HepG2 (cell line): ENCODE measurements at regions not wholly inside any gene's neighbourhood (a gene's known extent, or its start where the extent isn't known, plus 50 kb on each side); places are given as distances from the start of the nearest gene placed in this dataset.

Experiments used
- CAMTA2 ChIP-seq: sonication (generic); formaldehyde crosslinking; IDR thresholded peaks from 2 replicates; pipeline ENCODE4 v1.4.0; 2020; ENCODE audit warnings: mild to moderate bottlenecking, missing genetic modification reagents, borderline replicate concordance
- FOSL1 ChIP-seq: sonication (generic); formaldehyde crosslinking; IDR thresholded peaks from 2 replicates; pipeline ENCODE4 v1.9.0; 2021; ENCODE audit warnings: missing genetic modification reagents, borderline replicate concordance
- KLF6 ChIP-seq: IDR thresholded peaks from 2 replicates; pipeline ENCODE4 v1.8.0; 2016; ENCODE audit warnings: missing biosample characterization, missing genetic modification reagents
- NFIB ChIP-seq: sonication (generic); formaldehyde crosslinking; IDR thresholded peaks from 2 replicates; pipeline ENCODE4 v1.9.0; 2021; ENCODE audit warnings: missing genetic modification reagents, mild to moderate bottlenecking, borderline replicate concordance
- NR3C1 ChIP-seq: sonication (generic); formaldehyde crosslinking; IDR thresholded peaks from 2 replicates; pipeline ENCODE4 v1.4.0; 2020; ENCODE audit warnings: missing genetic modification reagents
- PHB2 ChIP-seq: fragments of 450-650 bp; IDR thresholded peaks from 2 replicates; pipeline ENCODE4 v1.6.1; 2018; ENCODE audit not compliant: partially characterized antibody
- SNAI1 ChIP-seq: sonication (generic); formaldehyde crosslinking; IDR thresholded peaks from 2 replicates; pipeline ENCODE4 v1.5.0; 2020; ENCODE audit warnings: mild to moderate bottlenecking, missing genetic modification reagents, borderline replicate concordance
- SRSF1 ChIP-seq: fragments of 200-400 bp; formaldehyde crosslinking; optimal IDR thresholded peaks from 2 replicates; pipeline ENCODE3; 2017; ENCODE audit warnings: mild to moderate bottlenecking, low read depth, low read length, moderate library complexity
- THRA ChIP-seq: sonication (generic); formaldehyde crosslinking; IDR thresholded peaks from 2 replicates; pipeline ENCODE4 v1.4.0; 2020; ENCODE audit warnings: missing genetic modification reagents, borderline replicate concordance
- ZFAT ChIP-seq: sonication (generic); formaldehyde crosslinking; conservative IDR thresholded peaks from 2 replicates; pipeline ENCODE4 v1.8.1; 2023; ENCODE audit warnings: missing genetic modification reagents, inconsistent platforms
- ZNF121 ChIP-seq: sonication (generic); formaldehyde crosslinking; IDR thresholded peaks from 2 replicates; pipeline ENCODE4 v1.5.0; 2020; ENCODE audit warnings: mild to moderate bottlenecking, missing genetic modification reagents
- ZNF24 ChIP-seq: fragments of 450-650 bp; IDR thresholded peaks from 2 replicates; pipeline ENCODE4 v1.6.1; 2017; ENCODE audit warnings: antibody characterized with exemption, mild to moderate bottlenecking
- ZNF367 ChIP-seq: sonication (generic); formaldehyde crosslinking; IDR thresholded peaks from 2 replicates; pipeline ENCODE4 v1.4.0; 2020; ENCODE audit warnings: missing genetic modification reagents, borderline replicate concordance
- ZNF543 ChIP-seq: sonication (generic); formaldehyde crosslinking; IDR thresholded peaks from 2 replicates; pipeline ENCODE4 v1.4.0; 2020; ENCODE audit warnings: mild to moderate bottlenecking, missing genetic modification reagents
- ZNF761 ChIP-seq: sonication (generic); formaldehyde crosslinking; conservative IDR thresholded peaks from 2 replicates; pipeline ENCODE4 v1.4.0; 2020; ENCODE audit warnings: mild to moderate bottlenecking, missing genetic modification reagents
- TF ChIP-seq, protein P1 (sequence below): sonication (generic); formaldehyde crosslinking; IDR thresholded peaks from 2 replicates; pipeline ENCODE4 v1.4.0; 2020; ENCODE audit warnings: mild to moderate bottlenecking, missing genetic modification reagents
- TF ChIP-seq, protein P2 (sequence below): sonication (generic); formaldehyde crosslinking; IDR thresholded peaks from 2 replicates; pipeline ENCODE4 v1.4.0; 2020; ENCODE audit warnings: mild to moderate bottlenecking, missing genetic modification reagents
- TF ChIP-seq, protein P3 (sequence below): sonication (generic); formaldehyde crosslinking; IDR thresholded peaks from 2 replicates; pipeline ENCODE4 v1.8.0; 2022; ENCODE audit warnings: mild to moderate bottlenecking, missing genetic modification reagents, moderate library complexity

- no peak for TF ChIP-seq SNAI1 (CRISPR knock-in tag)
- TF ChIP-seq CAMTA2 (CRISPR knock-in tag) = no peak
- peak; percentile 64; the same call in 1 of the 2 replicates for TF ChIP-seq THRA (CRISPR knock-in tag)
- no peak for TF ChIP-seq NR3C1
- peak; percentile 69; the same call in 1 of the 2 replicates for TF ChIP-seq ZNF543 (CRISPR knock-in tag)
- no peak for TF ChIP-seq KLF6 (CRISPR knock-in tag)
- TF ChIP-seq ZNF761 = peak; percentile 85; the same call in 1 of the 2 replicates
- no peak for TF ChIP-seq NFIB (CRISPR knock-in tag)
- TF ChIP-seq ZNF121 (CRISPR knock-in tag) = 0 out of 2 replicates have a peak, but pooled peaks have one; percentile 19
- TF ChIP-seq PHB2 = no peak
- TF ChIP-seq ZFAT (CRISPR knock-in tag) = no peak
- TF ChIP-seq ZNF24 = no peak
- TF ChIP-seq, protein P1, sequence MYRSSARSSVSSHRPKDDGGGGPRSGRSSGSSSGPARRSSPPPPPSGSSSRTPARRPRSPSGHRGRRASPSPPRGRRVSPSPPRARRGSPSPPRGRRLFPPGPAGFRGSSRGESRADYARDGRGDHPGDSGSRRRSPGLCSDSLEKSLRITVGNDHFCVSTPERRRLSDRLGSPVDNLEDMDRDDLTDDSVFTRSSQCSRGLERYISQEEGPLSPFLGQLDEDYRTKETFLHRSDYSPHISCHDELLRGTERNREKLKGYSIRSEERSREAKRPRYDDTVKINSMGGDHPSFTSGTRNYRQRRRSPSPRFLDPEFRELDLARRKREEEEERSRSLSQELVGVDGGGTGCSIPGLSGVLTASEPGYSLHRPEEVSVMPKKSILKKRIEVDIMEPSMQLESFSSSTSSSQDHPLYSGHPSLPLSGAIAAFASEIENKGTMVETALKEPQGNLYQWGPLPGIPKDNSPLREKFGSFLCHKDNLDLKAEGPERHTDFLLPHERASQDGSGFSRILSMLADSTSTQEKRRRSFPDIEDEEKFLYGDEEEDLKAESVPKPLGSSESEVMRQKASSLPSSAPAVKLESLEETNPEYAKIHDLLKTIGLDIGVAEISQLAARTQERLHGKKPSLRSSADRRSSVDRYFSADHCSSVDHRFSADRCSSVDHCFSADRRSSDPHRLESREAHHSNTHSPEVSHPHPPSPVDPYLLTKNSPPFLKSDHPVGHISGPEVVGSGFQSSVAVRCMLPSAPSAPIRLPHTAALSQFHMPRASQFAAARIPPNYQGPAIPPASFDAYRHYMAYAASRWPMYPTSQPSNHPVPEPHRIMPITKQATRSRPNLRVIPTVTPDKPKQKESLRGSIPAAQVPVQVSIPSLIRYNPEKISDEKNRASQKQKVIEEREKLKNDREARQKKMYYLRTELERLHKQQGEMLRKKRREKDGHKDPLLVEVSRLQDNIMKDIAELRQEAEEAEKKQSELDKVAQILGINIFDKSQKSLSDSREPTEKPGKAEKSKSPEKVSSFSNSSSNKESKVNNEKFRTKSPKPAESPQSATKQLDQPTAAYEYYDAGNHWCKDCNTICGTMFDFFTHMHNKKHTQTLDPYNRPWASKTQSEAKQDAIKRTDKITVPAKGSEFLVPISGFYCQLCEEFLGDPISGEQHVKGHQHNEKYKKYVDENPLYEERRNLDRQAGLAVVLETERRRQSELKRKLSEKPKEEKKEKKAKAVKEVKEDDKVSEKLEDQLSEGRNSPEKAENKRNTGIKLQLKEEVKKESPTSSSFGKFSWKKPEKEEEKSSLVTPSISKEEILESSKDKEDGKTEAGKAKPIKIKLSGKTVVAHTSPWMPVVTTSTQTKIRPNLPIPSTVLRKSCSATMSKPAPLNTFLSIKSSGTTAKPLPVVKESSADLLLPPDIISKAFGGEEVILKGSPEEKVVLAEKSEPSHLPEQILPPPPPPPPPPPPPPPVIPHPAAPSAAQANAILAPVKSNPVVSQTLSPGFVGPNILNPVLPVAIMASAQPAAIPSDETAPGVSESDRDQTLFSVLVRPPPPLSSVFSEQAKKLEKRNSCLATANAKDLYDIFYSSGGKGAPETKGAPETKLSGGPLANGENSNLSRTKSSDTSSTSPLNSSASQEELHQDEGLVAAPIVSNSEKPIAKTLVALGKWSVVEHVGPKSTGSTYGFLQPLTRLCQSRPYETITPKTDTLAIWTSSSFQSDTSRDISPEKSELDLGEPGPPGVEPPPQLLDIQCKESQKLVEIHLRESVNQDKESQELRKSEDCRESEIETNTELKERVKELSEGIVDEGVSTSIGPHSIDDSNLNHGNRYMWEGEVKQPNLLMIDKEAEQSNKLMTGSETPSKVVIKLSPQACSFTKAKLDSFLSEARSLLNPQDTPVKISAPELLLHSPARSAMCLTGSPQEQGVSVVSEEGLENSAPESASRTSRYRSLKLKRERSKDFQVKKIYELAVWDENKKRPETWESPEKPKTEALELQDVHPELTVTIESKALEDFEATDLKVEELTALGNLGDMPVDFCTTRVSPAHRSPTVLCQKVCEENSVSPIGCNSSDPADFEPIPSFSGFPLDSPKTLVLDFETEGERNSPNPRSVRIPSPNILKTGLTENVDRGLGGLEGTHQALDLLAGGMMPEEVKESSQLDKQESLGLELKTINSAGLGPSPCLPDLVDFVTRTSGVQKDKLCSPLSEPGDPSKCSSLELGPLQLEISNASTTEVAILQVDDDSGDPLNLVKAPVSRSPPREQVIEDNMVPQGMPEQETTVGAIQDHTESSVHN (CRISPR knock-in tag) = no peak
- TF ChIP-seq, protein P2, sequence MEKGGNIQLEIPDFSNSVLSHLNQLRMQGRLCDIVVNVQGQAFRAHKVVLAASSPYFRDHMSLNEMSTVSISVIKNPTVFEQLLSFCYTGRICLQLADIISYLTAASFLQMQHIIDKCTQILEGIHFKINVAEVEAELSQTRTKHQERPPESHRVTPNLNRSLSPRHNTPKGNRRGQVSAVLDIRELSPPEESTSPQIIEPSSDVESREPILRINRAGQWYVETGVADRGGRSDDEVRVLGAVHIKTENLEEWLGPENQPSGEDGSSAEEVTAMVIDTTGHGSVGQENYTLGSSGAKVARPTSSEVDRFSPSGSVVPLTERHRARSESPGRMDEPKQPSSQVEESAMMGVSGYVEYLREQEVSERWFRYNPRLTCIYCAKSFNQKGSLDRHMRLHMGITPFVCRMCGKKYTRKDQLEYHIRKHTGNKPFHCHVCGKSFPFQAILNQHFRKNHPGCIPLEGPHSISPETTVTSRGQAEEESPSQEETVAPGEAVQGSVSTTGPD (CRISPR knock-in tag) = no peak
- no peak for TF ChIP-seq ZNF367 (CRISPR knock-in tag)
- no peak for TF ChIP-seq FOSL1 (CRISPR knock-in tag)
- TF ChIP-seq, protein P3, sequence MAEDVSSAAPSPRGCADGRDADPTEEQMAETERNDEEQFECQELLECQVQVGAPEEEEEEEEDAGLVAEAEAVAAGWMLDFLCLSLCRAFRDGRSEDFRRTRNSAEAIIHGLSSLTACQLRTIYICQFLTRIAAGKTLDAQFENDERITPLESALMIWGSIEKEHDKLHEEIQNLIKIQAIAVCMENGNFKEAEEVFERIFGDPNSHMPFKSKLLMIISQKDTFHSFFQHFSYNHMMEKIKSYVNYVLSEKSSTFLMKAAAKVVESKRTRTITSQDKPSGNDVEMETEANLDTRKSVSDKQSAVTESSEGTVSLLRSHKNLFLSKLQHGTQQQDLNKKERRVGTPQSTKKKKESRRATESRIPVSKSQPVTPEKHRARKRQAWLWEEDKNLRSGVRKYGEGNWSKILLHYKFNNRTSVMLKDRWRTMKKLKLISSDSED (CRISPR knock-in tag) = no peak
- TF ChIP-seq SRSF1 = no peak
Measured at GRCh38 chr6:137697267-137697938, 169.7 kb upstream of the TNFAIP3 start (continued).
